ENCODE measurements at regions not wholly inside any gene's neighbourhood (a gene's known extent, or its start where the extent isn't known, plus 50 kb on each side); places are given as distances from the start of the nearest gene placed in this dataset.

- Histone ChIP-seq H4K20me1 (ENCODE audit: insufficient read depth, low read length) (no peaks in the 10 kb centered on the region), H2AFZ (ENCODE audit: low read length) (no peak overlapping the region), H3K9me3 (ENCODE audit: low read depth, low read length) (no peaks in the 10 kb centered on the region), H3K79me2 (ENCODE audit: insufficient read depth, low read length) (no peaks in the 10 kb centered on the region), H3K4me1 (ENCODE audit: insufficient read depth, low read length) (no peaks in the 10 kb centered on the region), H3K27ac (ENCODE audit: low read depth, low read length) (no peak overlapping the region), H3K4me2 (ENCODE audit: insufficient read depth, low read length) (no peak overlapping the region), H3K36me3 (ENCODE audit: insufficient read depth, low read length) (no peaks in the 10 kb centered on the region), H3K4me3 (ENCODE audit: insufficient read depth, low read length) (no peak overlapping the region), H3K27me3 (ENCODE audit: insufficient read depth, low read length) (no peaks in the 10 kb centered on the region)
- no peak for TF ChIP-seq CTCF (IDR thresholded peaks at IDR 0.05; ENCODE audit: extremely low read depth, low read depth, low read length)
- no peak for DNase-seq (ENCODE audit: insufficient read length, low spot score, missing footprints)
Observed at GRCh38 chr20:48209102-48209501, 423.8 kb upstream of the SULF2 start.

- H3K27me3 ChIP-seq (ENCODE audit: insufficient read depth, low read length), result no peaks in the 10 kb centered on the region
- no peak overlapping the region for H2AFZ ChIP-seq (ENCODE audit: low read length)
- H3K79me2 ChIP-seq (ENCODE audit: insufficient read depth, low read length), result no peaks in the 10 kb centered on the region
- TF ChIP-seq CTCF (IDR thresholded peaks at IDR 0.05; ENCODE audit: extremely low read depth, low read depth, low read length), result no peak
- H3K36me3 ChIP-seq (ENCODE audit: insufficient read depth, low read length), result no peaks in the 10 kb centered on the region
- H3K9me3 ChIP-seq (ENCODE audit: low read depth, low read length), result no peaks in the 10 kb centered on the region
- no peak overlapping the region for H3K27ac ChIP-seq (ENCODE audit: low read depth, low read length)
- no peaks in the 10 kb centered on the region for H3K4me1 ChIP-seq (ENCODE audit: insufficient read depth, low read length)
- H4K20me1 ChIP-seq (ENCODE audit: insufficient read depth, low read length), result no peaks in the 10 kb centered on the region
- no peak overlapping the region for H3K4me2 ChIP-seq (ENCODE audit: insufficient read depth, low read length)
- H3K4me3 ChIP-seq (ENCODE audit: insufficient read depth, low read length), result no peak overlapping the region
- DNase-seq (ENCODE audit: insufficient read length, low spot score, missing footprints), result no peak
Observed at GRCh38 chr20:48208176-48208575, 422.9 kb upstream of the SULF2 start.

- H2AFZ ChIP-seq (ENCODE audit: low read length), result no peak overlapping the region
- no peaks in the 10 kb centered on the region for H3K36me3 ChIP-seq (ENCODE audit: insufficient read depth, low read length)
- H4K20me1 ChIP-seq (ENCODE audit: insufficient read depth, low read length), result no peaks in the 10 kb centered on the region
- DNase-seq (ENCODE audit: insufficient read length, low spot score, missing footprints), result no peak
- no peaks in the 10 kb centered on the region for H3K4me1 ChIP-seq (ENCODE audit: insufficient read depth, low read length)
- no peaks in the 10 kb centered on the region for H3K79me2 ChIP-seq (ENCODE audit: insufficient read depth, low read length)
- no peak overlapping the region for H3K27ac ChIP-seq (ENCODE audit: low read depth, low read length)
- no peaks in the 10 kb centered on the region for H3K9me3 ChIP-seq (ENCODE audit: low read depth, low read length)
- TF ChIP-seq CTCF (IDR thresholded peaks at IDR 0.05; ENCODE audit: extremely low read depth, low read depth, low read length), result no peak
- no peak overlapping the region for H3K4me3 ChIP-seq (ENCODE audit: insufficient read depth, low read length)
- H3K4me2 ChIP-seq (ENCODE audit: insufficient read depth, low read length), result no peak overlapping the region
- H3K27me3 ChIP-seq (ENCODE audit: insufficient read depth, low read length), result no peaks in the 10 kb centered on the region
Observed at GRCh38 chr20:48207505-48207904, 422.2 kb upstream of the SULF2 start.

- no peaks in the 10 kb centered on the region for H4K20me1 ChIP-seq (ENCODE audit: insufficient read depth, low read length)
- no peaks in the 10 kb centered on the region for H3K27me3 ChIP-seq (ENCODE audit: insufficient read depth, low read length)
- no peak overlapping the region for H3K27ac ChIP-seq (ENCODE audit: low read depth, low read length)
- no peak overlapping the region for H3K4me3 ChIP-seq (ENCODE audit: insufficient read depth, low read length)
- no peaks in the 10 kb centered on the region for H3K36me3 ChIP-seq (ENCODE audit: insufficient read depth, low read length)
- H3K79me2 ChIP-seq (ENCODE audit: insufficient read depth, low read length), result no peaks in the 10 kb centered on the region
- no peak overlapping the region for H2AFZ ChIP-seq (ENCODE audit: low read length)
- H3K4me2 ChIP-seq (ENCODE audit: insufficient read depth, low read length), result no peak overlapping the region
- H3K9me3 ChIP-seq (ENCODE audit: low read depth, low read length), result no peaks in the 10 kb centered on the region
- H3K4me1 ChIP-seq (ENCODE audit: insufficient read depth, low read length), result no peaks in the 10 kb centered on the region
- DNase-seq (ENCODE audit: insufficient read length, low spot score, missing footprints), result no peak
- TF ChIP-seq CTCF (IDR thresholded peaks at IDR 0.05; ENCODE audit: extremely low read depth, low read depth, low read length), result no peak
Observed at GRCh38 chr20:48205786-48206185, 420.5 kb upstream of the SULF2 start.

Measured in osteoblast (primary cell).